ENCODE measurements at regions not wholly inside any gene's neighbourhood (a gene's known extent, or its start where the extent isn't known, plus 50 kb on each side); places are given as distances from the start of the nearest gene placed in this dataset.

DNA sequence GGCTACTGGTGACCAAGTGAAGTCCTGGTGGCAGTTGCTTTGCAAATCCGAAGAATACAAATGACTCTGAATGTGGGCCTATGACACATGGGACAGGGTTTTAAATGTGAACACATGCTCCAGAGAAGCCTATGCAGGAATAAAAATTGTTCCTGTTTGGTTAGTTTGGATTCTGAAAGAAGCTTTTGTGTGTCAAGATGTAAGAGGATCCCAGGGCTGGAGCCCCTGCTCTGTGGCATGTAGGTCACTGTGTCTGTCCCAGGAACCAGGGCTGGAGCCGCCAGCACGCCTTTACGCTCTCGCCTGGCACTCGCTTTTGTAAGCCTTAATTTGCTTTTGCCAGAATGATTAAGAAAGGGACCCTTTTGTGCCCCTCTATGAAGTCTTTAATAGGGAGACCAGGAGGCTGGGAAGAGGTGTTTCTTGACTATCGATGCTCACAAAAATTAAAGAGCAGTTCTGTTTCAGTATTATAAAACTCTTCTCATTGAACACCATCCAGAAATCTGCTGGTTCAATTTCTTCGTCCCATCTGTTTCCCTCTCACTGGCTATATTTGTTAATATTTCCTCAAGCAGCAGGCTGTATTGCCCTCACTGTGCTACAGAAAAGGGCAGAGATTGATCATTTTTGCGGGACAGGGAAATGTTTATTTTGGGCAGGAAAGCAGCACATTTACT, 532.7 kb upstream of the POU3F3 start:
- TF ChIP-seq, protein P1, sequence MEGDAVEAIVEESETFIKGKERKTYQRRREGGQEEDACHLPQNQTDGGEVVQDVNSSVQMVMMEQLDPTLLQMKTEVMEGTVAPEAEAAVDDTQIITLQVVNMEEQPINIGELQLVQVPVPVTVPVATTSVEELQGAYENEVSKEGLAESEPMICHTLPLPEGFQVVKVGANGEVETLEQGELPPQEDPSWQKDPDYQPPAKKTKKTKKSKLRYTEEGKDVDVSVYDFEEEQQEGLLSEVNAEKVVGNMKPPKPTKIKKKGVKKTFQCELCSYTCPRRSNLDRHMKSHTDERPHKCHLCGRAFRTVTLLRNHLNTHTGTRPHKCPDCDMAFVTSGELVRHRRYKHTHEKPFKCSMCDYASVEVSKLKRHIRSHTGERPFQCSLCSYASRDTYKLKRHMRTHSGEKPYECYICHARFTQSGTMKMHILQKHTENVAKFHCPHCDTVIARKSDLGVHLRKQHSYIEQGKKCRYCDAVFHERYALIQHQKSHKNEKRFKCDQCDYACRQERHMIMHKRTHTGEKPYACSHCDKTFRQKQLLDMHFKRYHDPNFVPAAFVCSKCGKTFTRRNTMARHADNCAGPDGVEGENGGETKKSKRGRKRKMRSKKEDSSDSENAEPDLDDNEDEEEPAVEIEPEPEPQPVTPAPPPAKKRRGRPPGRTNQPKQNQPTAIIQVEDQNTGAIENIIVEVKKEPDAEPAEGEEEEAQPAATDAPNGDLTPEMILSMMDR (IDR thresholded peaks at IDR 0.05): no peak
- no peaks in the 10 kb centered on the region for H3K36me3 ChIP-seq

GRCh38 chr2:104321796-104322349, 532.0 kb upstream of the POU3F3 start:
- Histone ChIP-seq H3K36me3 (no peaks in the 10 kb centered on the region), H3K4me1 (no peaks in the 10 kb centered on the region), H3K4me3 (no peak overlapping the region), H3K27me3 (ENCODE audit: low read depth) (no peaks in the 10 kb centered on the region), H3K9me3 (no peaks in the 10 kb centered on the region), H3K27ac (no peak overlapping the region)
- ATAC-seq (no peak), DNase-seq (no peak)
- intact Hi-C loops (cut with DNase I): no loop called here
- TF ChIP-seq, protein P1 (IDR thresholded peaks at IDR 0.05): no peak

More for the DNA sequence above, 532.7 kb upstream of the POU3F3 start:
- Histone ChIP-seq H3K27me3 (ENCODE audit: low read depth) (no peaks in the 10 kb centered on the region), H3K9me3 (no peaks in the 10 kb centered on the region), H3K4me3 (no peak overlapping the region), H3K4me1 (no peaks in the 10 kb centered on the region), H3K27ac (no peak overlapping the region)
- ATAC-seq (no peak), DNase-seq (no peak)
- intact Hi-C loops (cut with DNase I): no loop called here

GRCh38 chr2:104332731-104333130, 521.2 kb upstream of the POU3F3 start:
- Histone ChIP-seq H3K4me3 (no peak overlapping the region), H3K4me1 (no peaks in the 10 kb centered on the region), H3K36me3 (no peaks in the 10 kb centered on the region), H3K27ac (no peak overlapping the region), H3K27me3 (ENCODE audit: low read depth) (no peaks in the 10 kb centered on the region), H3K9me3 (no peaks in the 10 kb centered on the region)
- intact Hi-C loops (cut with DNase I): no loop called here
- ATAC-seq: no peak
- TF ChIP-seq, protein P1 (IDR thresholded peaks at IDR 0.05): no peak
- no peak for DNase-seq

- no peaks in the 10 kb centered on the region for H3K27me3 ChIP-seq (ENCODE audit: low read depth)
- H3K27ac ChIP-seq: no peak overlapping the region
- TF ChIP-seq, protein P1 (IDR thresholded peaks at IDR 0.05): no peak
- ATAC-seq: no peak
- no peaks in the 10 kb centered on the region for H3K4me1 ChIP-seq
- H3K4me3 ChIP-seq: no peak overlapping the region
- DNase-seq: no peak
- H3K9me3 ChIP-seq: no peaks in the 10 kb centered on the region
- intact Hi-C loops (cut with DNase I): no loop called here
- H3K36me3 ChIP-seq: no peaks in the 10 kb centered on the region
Observed at GRCh38 chr2:104337869-104338268, 516.0 kb upstream of the POU3F3 start.

DNA sequence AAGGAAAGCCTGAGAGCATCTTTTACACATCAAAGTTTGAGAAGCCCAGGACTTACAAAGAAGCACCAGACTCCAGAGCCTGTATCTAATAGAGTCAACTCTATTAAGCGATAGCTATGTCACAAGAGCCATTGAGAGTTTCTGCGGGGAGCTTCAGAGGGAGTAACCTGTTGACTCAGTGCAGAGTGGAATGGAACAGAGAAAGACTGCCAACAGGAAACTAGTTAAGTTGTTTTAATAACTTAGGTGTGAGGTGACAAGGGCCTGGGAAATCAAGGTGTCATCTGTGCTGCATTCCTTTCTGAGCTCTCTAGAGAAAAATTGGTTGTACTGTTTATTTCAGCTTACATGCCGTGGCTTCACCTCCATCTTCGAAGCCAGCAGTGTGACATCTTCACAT, 513.8 kb upstream of the POU3F3 start:
- ATAC-seq (peak; percentile 90 to 92), DNase-seq (no peak)
- Histone ChIP-seq H3K27me3 (ENCODE audit: low read depth) (no peaks in the 10 kb centered on the region), H3K4me1 (no peaks in the 10 kb centered on the region), H3K36me3 (no peaks in the 10 kb centered on the region), H3K4me3 (no peak overlapping the region), H3K9me3 (no peaks in the 10 kb centered on the region), H3K27ac (peak overlapping the region; percentile 43)
- intact Hi-C loops (cut with DNase I): no loop called here
- TF ChIP-seq, protein P1 (IDR thresholded peaks at IDR 0.05): no peak
